HG03196 (cell line): ENCODE measurements at regions not wholly inside any gene's neighbourhood (a gene's known extent, or its start where the extent isn't known, plus 50 kb on each side); places are given as distances from the start of the nearest gene placed in this dataset.
"Not testable (repeated sequence)": the region's sequence is repeated elsewhere in the genome, so short reads cannot be mapped to it uniquely, and the experiment has no call there.

Experiments used
- ATAC-seq: cut with Tn5 transposase; IDR thresholded peaks from one replicate; pipeline ENCODE4 v1.9.1; 2021; ENCODE audit not compliant: unreplicated experiment

- ATAC-seq, result no peak
Observed at GRCh38 chr10:84908491-84908890, 580.1 kb downstream of the CCSER2 start.

GRCh38 chr10:84921701-84922100 is 593.3 kb downstream of the CCSER2 start:
- ATAC-seq, result no peak

GRCh38 chr10:84924131-84924530 is 595.7 kb downstream of the CCSER2 start:
- ATAC-seq, result no peak

GRCh38 chr10:84925495-84925894 is 597.1 kb downstream of the CCSER2 start:
- ATAC-seq, result no peak

- no peak for ATAC-seq
Observed at GRCh38 chr10:84933402-84933801, 605.0 kb downstream of the CCSER2 start.

- ATAC-seq, result no peak
Observed at GRCh38 chr10:84935772-84936171, 607.4 kb downstream of the CCSER2 start.

- ATAC-seq, result no peak
Observed at GRCh38 chr10:84938117-84938905, 609.9 kb downstream of the CCSER2 start.

- no peak for ATAC-seq
Observed at GRCh38 chr10:84943541-84943940, 615.2 kb downstream of the CCSER2 start.

- ATAC-seq, result no peak
Observed at GRCh38 chr10:84944187-84944586, 615.8 kb downstream of the CCSER2 start.

- ATAC-seq, result no peak
Observed at GRCh38 chr10:84945791-84946190, 617.4 kb downstream of the CCSER2 start.

GRCh38 chr10:84946904-84947303 is 618.5 kb downstream of the CCSER2 start:
- no peak for ATAC-seq

- ATAC-seq, result no peak
Observed at GRCh38 chr10:84948644-84949043, 620.3 kb downstream of the CCSER2 start.

GRCh38 chr10:84951616-84952015 is 623.2 kb downstream of the CCSER2 start:
- no peak for ATAC-seq

GRCh38 chr10:84957427-84957826 is 629.0 kb downstream of the CCSER2 start:
- no peak for ATAC-seq

GRCh38 chr10:84965468-84965867 is 637.1 kb downstream of the CCSER2 start:
- no peak for ATAC-seq

- no peak for ATAC-seq
Observed at GRCh38 chr10:84966708-84967441, 638.5 kb downstream of the CCSER2 start.

- ATAC-seq, result not testable (repeated sequence)
Observed at GRCh38 chr10:84969297-84969696, 640.9 kb downstream of the CCSER2 start.

- ATAC-seq, result no peak
Observed at GRCh38 chr10:84987039-84987438, 658.6 kb downstream of the CCSER2 start.

GRCh38 chr10:84988011-84988410 is 659.6 kb downstream of the CCSER2 start:
- no peak for ATAC-seq

GRCh38 chr10:84990713-84991112 is 662.3 kb downstream of the CCSER2 start:
- ATAC-seq, result no peak

GRCh38 chr10:84991301-84991700 is 662.9 kb downstream of the CCSER2 start:
- ATAC-seq, result no peak

- no peak for ATAC-seq
Observed at GRCh38 chr10:84993251-84994035, 665.1 kb downstream of the CCSER2 start.
